ENCODE measurements at regions not wholly inside any gene's neighbourhood (a gene's known extent, or its start where the extent isn't known, plus 50 kb on each side); places are given as distances from the start of the nearest gene placed in this dataset.

DNA sequence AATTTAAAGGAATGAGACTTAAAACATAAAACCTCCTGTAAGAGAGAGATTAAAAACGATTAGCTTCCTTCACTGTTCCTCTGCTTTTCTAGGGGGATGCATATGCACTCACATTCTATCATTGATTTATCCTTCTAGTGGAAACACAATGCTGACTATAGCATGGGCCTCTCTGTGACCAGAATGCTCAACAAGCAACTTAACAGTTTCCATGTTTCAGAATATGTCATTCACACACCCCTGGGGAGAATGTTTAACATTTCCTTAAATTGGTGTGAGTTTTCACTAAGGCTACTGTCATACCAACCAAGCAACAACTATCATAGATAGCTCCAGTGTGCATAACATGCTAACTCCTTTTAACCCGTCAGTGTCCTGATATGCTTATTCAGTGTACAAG, 337.9 kb upstream of the GRM7 start:
- peak; percentile 12 for DNase-seq (ENCODE audit: low read depth)
- TF ChIP-seq, protein P1, sequence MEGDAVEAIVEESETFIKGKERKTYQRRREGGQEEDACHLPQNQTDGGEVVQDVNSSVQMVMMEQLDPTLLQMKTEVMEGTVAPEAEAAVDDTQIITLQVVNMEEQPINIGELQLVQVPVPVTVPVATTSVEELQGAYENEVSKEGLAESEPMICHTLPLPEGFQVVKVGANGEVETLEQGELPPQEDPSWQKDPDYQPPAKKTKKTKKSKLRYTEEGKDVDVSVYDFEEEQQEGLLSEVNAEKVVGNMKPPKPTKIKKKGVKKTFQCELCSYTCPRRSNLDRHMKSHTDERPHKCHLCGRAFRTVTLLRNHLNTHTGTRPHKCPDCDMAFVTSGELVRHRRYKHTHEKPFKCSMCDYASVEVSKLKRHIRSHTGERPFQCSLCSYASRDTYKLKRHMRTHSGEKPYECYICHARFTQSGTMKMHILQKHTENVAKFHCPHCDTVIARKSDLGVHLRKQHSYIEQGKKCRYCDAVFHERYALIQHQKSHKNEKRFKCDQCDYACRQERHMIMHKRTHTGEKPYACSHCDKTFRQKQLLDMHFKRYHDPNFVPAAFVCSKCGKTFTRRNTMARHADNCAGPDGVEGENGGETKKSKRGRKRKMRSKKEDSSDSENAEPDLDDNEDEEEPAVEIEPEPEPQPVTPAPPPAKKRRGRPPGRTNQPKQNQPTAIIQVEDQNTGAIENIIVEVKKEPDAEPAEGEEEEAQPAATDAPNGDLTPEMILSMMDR (IDR thresholded peaks at IDR 0.05; ENCODE audit: insufficient read depth, low read depth, low read length, missing control alignments) = no peak
- H3K4me3 ChIP-seq (ENCODE audit: low read depth, low read length) = no peak overlapping the region

DNA sequence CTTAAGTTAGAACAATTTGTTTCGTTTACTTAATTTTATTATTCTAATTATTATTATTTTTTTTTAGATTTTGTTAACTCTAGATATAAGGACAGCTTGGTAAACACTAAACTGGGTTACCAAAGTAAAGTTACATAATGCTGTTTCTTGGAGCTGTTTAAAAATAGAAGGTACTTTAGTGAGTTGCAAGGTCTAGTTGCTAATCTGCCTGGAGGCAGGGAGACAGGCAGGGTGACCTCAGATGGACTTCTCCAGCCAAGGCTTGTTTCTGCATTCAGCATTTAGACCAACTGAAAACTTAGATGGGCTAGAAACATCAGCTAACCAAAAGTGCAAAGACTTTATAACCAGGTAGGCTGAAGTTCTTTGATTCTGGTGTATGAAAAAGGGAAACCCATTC, 336.4 kb upstream of the GRM7 start:
- H3K4me3 ChIP-seq (ENCODE audit: low read depth, low read length) = no peak overlapping the region
- TF ChIP-seq, protein P1 (IDR thresholded peaks at IDR 0.05; ENCODE audit: insufficient read depth, low read depth, low read length, missing control alignments) = no peak
- no peak for DNase-seq (ENCODE audit: low read depth)

DNA sequence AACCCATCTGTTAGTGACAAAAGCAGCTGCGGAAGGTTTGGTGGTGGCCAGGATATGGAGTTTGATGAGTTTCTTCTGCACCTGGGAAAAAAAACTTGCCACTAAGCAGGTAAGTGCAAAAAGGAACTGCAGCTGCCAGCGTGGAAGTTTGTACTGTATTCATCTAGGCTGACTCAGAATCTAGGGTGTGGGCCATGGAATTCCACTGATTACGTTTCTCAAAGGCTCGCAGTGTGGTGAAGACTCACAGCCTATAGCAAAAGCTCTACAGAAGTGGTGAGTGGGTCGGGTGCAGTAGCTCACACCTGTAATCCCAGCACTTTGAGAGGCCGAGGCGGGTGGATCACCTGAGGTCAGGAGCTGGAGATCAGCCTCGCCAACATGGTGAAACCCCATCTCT, 334.6 kb upstream of the GRM7 start:
- TF ChIP-seq, protein P1 (IDR thresholded peaks at IDR 0.05; ENCODE audit: insufficient read depth, low read depth, low read length, missing control alignments) = no peak
- H3K4me3 ChIP-seq (ENCODE audit: low read depth, low read length) = no peak overlapping the region
- DNase-seq (ENCODE audit: low read depth) = no peak

DNA sequence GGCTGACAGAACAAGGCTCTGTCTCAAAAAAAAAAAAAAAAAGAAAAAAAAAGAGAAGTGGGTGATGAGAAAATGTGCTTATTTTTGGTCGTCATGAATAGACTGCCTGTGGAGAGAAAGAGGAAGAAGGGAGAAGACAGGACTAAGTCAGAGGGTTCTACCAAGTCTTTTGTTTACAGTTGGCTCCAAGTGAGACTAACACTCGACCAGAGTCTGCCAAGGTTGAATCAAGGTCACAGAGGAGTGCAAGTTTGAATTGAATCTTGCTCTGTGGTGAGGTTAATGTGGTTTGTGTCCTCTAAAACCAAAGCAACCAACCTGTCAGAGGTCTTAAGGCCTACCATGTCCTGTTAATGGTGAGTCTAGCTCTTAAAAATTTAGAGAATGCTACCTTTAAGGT, 334.1 kb upstream of the GRM7 start:
- TF ChIP-seq, protein P1 (IDR thresholded peaks at IDR 0.05; ENCODE audit: insufficient read depth, low read depth, low read length, missing control alignments) = no peak
- H3K4me3 ChIP-seq (ENCODE audit: low read depth, low read length) = no peak overlapping the region
- DNase-seq (ENCODE audit: low read depth) = peak; percentile 80

DNA sequence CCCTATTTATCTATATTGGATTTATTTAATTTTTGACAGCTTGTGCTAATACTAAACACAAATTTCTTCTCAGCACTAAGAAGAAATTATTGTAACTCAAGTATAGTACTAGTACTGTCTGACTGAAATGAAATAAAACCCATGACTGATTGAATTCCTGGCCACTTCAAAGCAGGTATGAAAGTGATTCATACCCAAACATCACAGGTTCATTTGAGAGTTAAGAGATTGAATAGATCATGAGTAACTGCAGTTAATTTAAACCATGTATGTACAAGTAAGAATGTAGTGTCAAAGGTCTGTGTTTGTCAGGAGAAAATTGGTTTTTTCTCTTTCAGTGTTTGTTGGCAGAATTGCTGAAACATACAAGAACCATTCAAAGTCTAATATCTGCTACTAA, 332.0 kb upstream of the GRM7 start:
- peak; percentile 34 for DNase-seq (ENCODE audit: low read depth)
- H3K4me3 ChIP-seq (ENCODE audit: low read depth, low read length) = no peak overlapping the region
- TF ChIP-seq, protein P1 (IDR thresholded peaks at IDR 0.05; ENCODE audit: insufficient read depth, low read depth, low read length, missing control alignments) = no peak

DNA sequence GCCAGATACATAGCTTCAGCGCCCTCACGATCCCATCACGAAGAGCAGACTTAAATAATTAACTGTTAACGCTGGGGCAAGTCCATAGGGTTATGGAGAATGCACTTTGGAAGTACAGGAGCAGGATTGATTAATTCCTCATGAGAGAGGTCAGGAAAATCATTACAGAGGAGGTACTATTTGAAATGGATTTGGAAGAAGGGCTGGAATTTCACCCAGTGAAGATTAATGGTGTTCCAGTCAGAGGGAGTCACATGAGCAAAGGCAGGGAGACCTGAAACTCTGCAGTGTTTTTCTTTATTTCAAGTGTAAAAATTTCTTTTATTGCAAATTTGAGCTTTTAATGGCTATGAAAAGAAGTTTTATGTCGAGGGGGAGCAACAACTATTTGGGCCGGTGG, 329.8 kb upstream of the GRM7 start:
- no peak overlapping the region for H3K4me3 ChIP-seq (ENCODE audit: low read depth, low read length)
- no peak for DNase-seq (ENCODE audit: low read depth)
- TF ChIP-seq, protein P1 (IDR thresholded peaks at IDR 0.05; ENCODE audit: insufficient read depth, low read depth, low read length, missing control alignments) = no peak

DNA sequence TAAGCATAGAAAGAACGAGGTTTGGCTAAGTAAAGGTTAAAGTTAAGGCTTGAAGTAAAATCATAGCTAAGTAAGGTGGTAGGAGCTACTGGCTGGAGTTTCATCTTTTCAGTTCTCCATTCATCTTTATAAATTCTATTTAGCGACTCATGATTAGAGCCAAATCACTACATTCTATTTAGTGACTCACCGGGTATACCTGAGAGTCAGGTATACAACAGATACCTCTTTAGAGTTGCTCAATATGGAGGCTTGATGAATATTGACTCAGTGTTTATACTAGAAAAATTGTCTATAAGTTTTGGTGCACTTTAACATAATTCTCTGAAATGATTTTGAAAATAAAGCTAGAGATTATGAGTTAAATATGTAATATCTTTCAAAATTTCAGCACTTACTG, 328.8 kb upstream of the GRM7 start:
- TF ChIP-seq, protein P1 (IDR thresholded peaks at IDR 0.05; ENCODE audit: insufficient read depth, low read depth, low read length, missing control alignments) = no peak
- H3K4me3 ChIP-seq (ENCODE audit: low read depth, low read length) = no peak overlapping the region
- no peak for DNase-seq (ENCODE audit: low read depth)
